CD4-positive, CD25-positive, alpha-beta regulatory T cell (primary cell): ENCODE measurements at regions not wholly inside any gene's neighbourhood (a gene's known extent, or its start where the extent isn't known, plus 50 kb on each side); places are given as distances from the start of the nearest gene placed in this dataset.

Source experiments
- ATAC-seq, 2 donors: fragments of 150-1000 bp; cut with Tn5 transposase; one replicate each; pipeline ENCODE4 v1.10.0; 2021; ENCODE audit warnings: low read depth in 2 of 2, moderate number of reproducible peaks in 2 of 2, moderate library complexity in 1 of 2
- DNase-seq, 3 donors: peaks; one replicate each; pipeline versions ENCODE4 v3.0.0 to v3.0.0-alpha.2; 2012 to 2022; ENCODE audit warnings: mixed read lengths in 1 of 3
- H3K27ac ChIP-seq: one replicate; pipeline ENCODE4 v1.7.0; 2013; ENCODE audit warnings: mild to moderate bottlenecking, low read length; ENCODE audit not compliant: insufficient read depth, poor library complexity, severe bottlenecking
- H3K27me3 ChIP-seq: one replicate; pipeline ENCODE4 v1.7.0; 2013; ENCODE audit warnings: low read length; ENCODE audit not compliant: control insufficient read depth, insufficient read depth
- H3K36me3 ChIP-seq: one replicate; pipeline ENCODE4 v1.7.0; 2013; ENCODE audit warnings: mild to moderate bottlenecking, low read length, moderate library complexity; ENCODE audit not compliant: control insufficient read depth, insufficient read depth
- H3K4me1 ChIP-seq: 2 replicates; pipeline ENCODE4 v1.7.0; 2013; ENCODE audit warnings: mild to moderate bottlenecking, low read length; ENCODE audit not compliant: insufficient read depth, control insufficient read depth, poor library complexity, severe bottlenecking
- H3K4me3 ChIP-seq: one replicate; pipeline ENCODE4 v1.7.0; 2013; ENCODE audit warnings: low read depth, mild to moderate bottlenecking, low read length, moderate library complexity
- H3K9me3 ChIP-seq, 2 experiments: 1 replicate in 1 of 2; 2 replicates in 1 of 2; pipeline ENCODE4 v1.7.0; 2013; ENCODE audit warnings: low read length in 2 of 2, mild to moderate bottlenecking in 1 of 2, moderate library complexity in 1 of 2; ENCODE audit not compliant: control insufficient read depth in 2 of 2
- H3K27ac Mint-ChIP-seq, 3 donors: one replicate each; pipeline ENCODE4 v1.8.0; 2020 to 2022; ENCODE audit warnings: mild to moderate bottlenecking in 3 of 3, mixed read lengths in 3 of 3, moderate library complexity in 2 of 3
- H3K27me3 Mint-ChIP-seq: one replicate; pipeline ENCODE4 v1.8.0; 2022; ENCODE audit warnings: mild to moderate bottlenecking, mixed read lengths
- H3K36me3 Mint-ChIP-seq: one replicate; pipeline ENCODE4 v1.8.0; 2020; ENCODE audit warnings: mixed read lengths
- H3K4me1 Mint-ChIP-seq, 4 donors: one replicate each; pipeline ENCODE4 v1.8.0; 2020 to 2022; ENCODE audit warnings: mixed read lengths in 4 of 4, mild to moderate bottlenecking in 1 of 4
- H3K4me3 Mint-ChIP-seq, 4 donors: one replicate each; pipeline ENCODE4 v1.8.0; 2020 to 2022; ENCODE audit warnings: mild to moderate bottlenecking in 4 of 4, mixed read lengths in 4 of 4, moderate library complexity in 3 of 4
- H3K9me3 Mint-ChIP-seq, 7 donors: one replicate each; pipeline ENCODE4 v1.8.0; 2020 to 2022; ENCODE audit warnings: mixed read lengths in 7 of 7, mild to moderate bottlenecking in 3 of 7, moderate library complexity in 2 of 7

- Mint-ChIP-seq H3K4me1 (peaks cover 5 to 10% (median 7%) of the 10 kb centered on the region in 4 donors), H3K27ac (peak overlapping the region in 1 of 3 donors; percentile 45), H3K4me3 (no peak overlapping the region), H3K36me3 (no peaks in the 10 kb centered on the region), H3K9me3 (no peaks in the 10 kb centered on the region), H3K27me3 (no peaks in the 10 kb centered on the region)
- DNase-seq (no peak), ATAC-seq (no peak)
- H3K27me3 ChIP-seq = no peaks in the 10 kb centered on the region
- no peaks in the 10 kb centered on the region for H3K36me3 ChIP-seq
- no peaks in the 10 kb centered on the region for H3K9me3 ChIP-seq
- no peak overlapping the region for H3K4me3 ChIP-seq
- H3K27ac ChIP-seq = no peak overlapping the region
- no peaks in the 10 kb centered on the region for H3K4me1 ChIP-seq
Measured at GRCh38 chr2:195413944-195414343, 243.1 kb upstream of the SLC39A10 start.

- Mint-ChIP-seq H3K27me3 (no peaks in the 10 kb centered on the region), H3K9me3 (no peaks in the 10 kb centered on the region), H3K4me3 (no peak overlapping the region), H3K27ac (peak overlapping the region in 1 of 3 donors; percentile 62), H3K36me3 (no peaks in the 10 kb centered on the region), H3K4me1 (peaks cover 5 to 10% (median 7%) of the 10 kb centered on the region in 4 donors)
- H3K9me3 ChIP-seq = no peaks in the 10 kb centered on the region
- H3K27ac ChIP-seq = no peak overlapping the region
- H3K4me3 ChIP-seq = no peak overlapping the region
- no peaks in the 10 kb centered on the region for H3K27me3 ChIP-seq
- no peak for ATAC-seq
- no peaks in the 10 kb centered on the region for H3K4me1 ChIP-seq
- no peak for DNase-seq
- H3K36me3 ChIP-seq = no peaks in the 10 kb centered on the region
Measured at GRCh38 chr2:195413422-195413821, 243.6 kb upstream of the SLC39A10 start.

GRCh38 chr2:195411219-195411687 lies 245.8 kb upstream of the SLC39A10 start:
- no peak overlapping the region for H3K4me3 ChIP-seq
- Mint-ChIP-seq H3K4me3 (no peak overlapping the region), H3K27ac (no peak overlapping the region), H3K27me3 (no peaks in the 10 kb centered on the region), H3K4me1 (peaks cover 5 to 10% (median 7%) of the 10 kb centered on the region in 4 donors), H3K9me3 (no peaks in the 10 kb centered on the region), H3K36me3 (no peaks in the 10 kb centered on the region)
- H3K36me3 ChIP-seq = no peaks in the 10 kb centered on the region
- H3K27ac ChIP-seq = no peak overlapping the region
- ATAC-seq (no peak), DNase-seq (no peak)
- no peaks in the 10 kb centered on the region for H3K27me3 ChIP-seq
- H3K4me1 ChIP-seq = no peaks in the 10 kb centered on the region
- H3K9me3 ChIP-seq = no peaks in the 10 kb centered on the region

GRCh38 chr2:195410074-195410671 lies 246.9 kb upstream of the SLC39A10 start:
- Histone ChIP-seq H3K36me3 (no peaks in the 10 kb centered on the region), H3K4me1 (no peaks in the 10 kb centered on the region), H3K4me3 (no peak overlapping the region), H3K27me3 (no peaks in the 10 kb centered on the region), H3K27ac (no peak overlapping the region), H3K9me3 (no peaks in the 10 kb centered on the region)
- no peak overlapping the region for H3K4me3 Mint-ChIP-seq
- H3K27ac Mint-ChIP-seq = peak overlapping the region in 1 of 3 donors; percentile 52
- H3K27me3 Mint-ChIP-seq = no peaks in the 10 kb centered on the region
- H3K9me3 Mint-ChIP-seq = no peaks in the 10 kb centered on the region
- no peaks in the 10 kb centered on the region for H3K36me3 Mint-ChIP-seq
- peaks cover 5 to 15% (median 10%) of the 10 kb centered on the region in 4 donors for H3K4me1 Mint-ChIP-seq
- ATAC-seq (no peak), DNase-seq (no peak)

GRCh38 chr2:195408811-195409210 lies 248.2 kb upstream of the SLC39A10 start:
- H3K9me3 Mint-ChIP-seq = no peaks in the 10 kb centered on the region
- peaks cover 5 to 19% (median 10%) of the 10 kb centered on the region in 4 donors for H3K4me1 Mint-ChIP-seq
- no peaks in the 10 kb centered on the region for H3K36me3 Mint-ChIP-seq
- Histone ChIP-seq H3K27me3 (no peaks in the 10 kb centered on the region), H3K9me3 (no peaks in the 10 kb centered on the region), H3K4me1 (no peaks in the 10 kb centered on the region), H3K27ac (no peak overlapping the region), H3K36me3 (no peaks in the 10 kb centered on the region), H3K4me3 (no peak overlapping the region)
- no peak for ATAC-seq
- no peak overlapping the region for H3K4me3 Mint-ChIP-seq
- DNase-seq = no peak
- peak overlapping the region in 2 of 3 donors; percentile 31 to 67 for H3K27ac Mint-ChIP-seq
- H3K27me3 Mint-ChIP-seq = no peaks in the 10 kb centered on the region

GRCh38 chr2:195408196-195408595 lies 248.8 kb upstream of the SLC39A10 start:
- Mint-ChIP-seq H3K27ac (peak overlapping the region in 1 of 3 donors; percentile 34), H3K27me3 (no peaks in the 10 kb centered on the region), H3K4me3 (no peak overlapping the region), H3K4me1 (peaks cover 5 to 13% (median 10%) of the 10 kb centered on the region in 4 donors), H3K36me3 (no peaks in the 10 kb centered on the region), H3K9me3 (no peaks in the 10 kb centered on the region)
- no peaks in the 10 kb centered on the region for H3K4me1 ChIP-seq
- no peaks in the 10 kb centered on the region for H3K27me3 ChIP-seq
- H3K27ac ChIP-seq = no peak overlapping the region
- no peaks in the 10 kb centered on the region for H3K36me3 ChIP-seq
- ATAC-seq = no peak
- no peaks in the 10 kb centered on the region for H3K9me3 ChIP-seq
- DNase-seq = no peak
- H3K4me3 ChIP-seq = no peak overlapping the region

- no peaks in the 10 kb centered on the region for H3K36me3 Mint-ChIP-seq
- no peak for ATAC-seq
- DNase-seq = no peak
- no peak overlapping the region for H3K4me3 Mint-ChIP-seq
- no peaks in the 10 kb centered on the region for H3K36me3 ChIP-seq
- H3K4me3 ChIP-seq = no peak overlapping the region
- H3K27me3 Mint-ChIP-seq = no peaks in the 10 kb centered on the region
- no peaks in the 10 kb centered on the region for H3K9me3 ChIP-seq
- no peaks in the 10 kb centered on the region for H3K4me1 ChIP-seq
- no peaks in the 10 kb centered on the region for H3K9me3 Mint-ChIP-seq
- H3K27ac Mint-ChIP-seq = peak overlapping the region in 1 of 3 donors; percentile 34
- no peak overlapping the region for H3K27ac ChIP-seq
- peaks cover 5 to 13% (median 7%) of the 10 kb centered on the region in 4 donors for H3K4me1 Mint-ChIP-seq
- no peaks in the 10 kb centered on the region for H3K27me3 ChIP-seq
Measured at GRCh38 chr2:195407783-195408182, 249.2 kb upstream of the SLC39A10 start.

- DNase-seq (no peak), ATAC-seq (no peak)
- Histone ChIP-seq H3K4me3 (no peak overlapping the region), H3K9me3 (no peaks in the 10 kb centered on the region), H3K27ac (no peak overlapping the region), H3K36me3 (no peaks in the 10 kb centered on the region), H3K4me1 (no peaks in the 10 kb centered on the region), H3K27me3 (no peaks in the 10 kb centered on the region)
- Mint-ChIP-seq H3K4me1 (peaks cover 5 to 13% (median 7%) of the 10 kb centered on the region in 4 donors), H3K27me3 (no peaks in the 10 kb centered on the region), H3K36me3 (no peaks in the 10 kb centered on the region), H3K4me3 (no peak overlapping the region), H3K27ac (no peak overlapping the region), H3K9me3 (no peaks in the 10 kb centered on the region)
Measured at GRCh38 chr2:195406886-195407603, 250.0 kb upstream of the SLC39A10 start.
